HCT116 (cell line): ENCODE measurements at regions not wholly inside any gene's neighbourhood (a gene's known extent, or its start where the extent isn't known, plus 50 kb on each side); places are given as distances from the start of the nearest gene placed in this dataset.

Experiments
- ATAC-seq: fragments of 200-7000 bp; cut with Tn5 transposase; 2 replicates; pipeline ENCODE4 v1.9.1; 2020; ENCODE audit warnings: mild to moderate bottlenecking, moderate library complexity
- BruUV-seq: library from RNA; stranded (reverse); fragments of 400-500 nt; replicated peaks from 2 replicates; lab custom pipeline; 2021; lab: Mats Ljungman, UMichigan
- CTCF ChIA-PET: fragments of 300-600 bp; sonication (Branson Sonifier 250); formaldehyde crosslinking; loops from one replicate; lab custom pipeline; 2021; ENCODE audit warnings: antibody characterized with exemption; lab: Charles Lee
- POLR2A ChIA-PET: fragments of 300-600, 350-600 bp; sonication (Branson Sonifier 250); formaldehyde crosslinking; loops from one replicate; lab custom pipeline; 2021; ENCODE audit warnings: antibody characterized with exemption; lab: Charles Lee
- RAD21 ChIA-PET, 2 experiments: fragments of 300-600 bp; sonication (Branson Sonifier 250); formaldehyde crosslinking; loops; one replicate each; lab custom pipeline; 2023; ENCODE audit warnings: low total read pairs in 2 of 2; ENCODE audit not compliant: uncharacterized antibody in 2 of 2, unreplicated experiment in 2 of 2, low non-redundant PET in 1 of 2; lab: Charles Lee
- DNase-seq: peaks from one replicate; pipeline ENCODE4 v3.0.0-alpha.2; 2010; ENCODE audit warnings: low read depth, low spot score
- H2AFZ ChIP-seq: fragments of 200-600 bp; shearing (Covaris generic), sonication (generic); 2 replicates; pipeline ENCODE4 v1.6.1; 2017; ENCODE audit warnings: low read depth, mixed run types, mixed read lengths, antibody characterized with exemption, low read length; ENCODE audit not compliant: poor library complexity, severe bottlenecking
- H3K27ac ChIP-seq: 2 replicates; pipeline ENCODE4 v1.5.1; 2012; ENCODE audit warnings: low read depth, low read length
- H3K27me3 ChIP-seq: fragments of 200-600 bp; sonication (generic); 2 replicates; pipeline ENCODE4 v1.6.1; 2016; ENCODE audit warnings: mixed run types, low read length, mixed read lengths; ENCODE audit not compliant: insufficient read depth
- H3K36me3 ChIP-seq, 2 experiments: fragments of 200-500 bp in 1 of 2; fragments of 200-600 bp in 1 of 2; sonication (Bioruptor generic) in 1 of 2; sonication (generic) in 1 of 2; 2 replicates each; pipeline versions ENCODE4 v1.5.1 to v1.6.1; 2014 to 2016; ENCODE audit warnings: low read length in 2 of 2, inconsistent platforms in 1 of 2, mixed read lengths in 1 of 2, mixed run types in 1 of 2; ENCODE audit not compliant: insufficient read depth in 2 of 2, control insufficient read depth in 1 of 2
- H3K4me1 ChIP-seq, 2 experiments: fragments of 200-600 bp in 1 of 2; sonication (generic) in 1 of 2; 2 replicates each; pipeline versions ENCODE4 v1.5.1 to v1.6.1; 2012 to 2017; ENCODE audit warnings: low read length in 2 of 2, inconsistent platforms in 1 of 2, mild to moderate bottlenecking in 1 of 2, mixed read lengths in 1 of 2, mixed run types in 1 of 2, moderate library complexity in 1 of 2; ENCODE audit not compliant: insufficient read depth in 2 of 2, control insufficient read depth in 1 of 2
- H3K4me2 ChIP-seq: fragments of 200-600 bp; sonication (generic); 2 replicates; pipeline ENCODE4 v1.6.1; 2017; ENCODE audit warnings: mixed run types, low read length, mixed read lengths
- H3K4me3 ChIP-seq, 2 experiments: fragments of 200-600 bp in 1 of 2; sonication (generic) in 1 of 2; replicated peaks in 1 of 2; 2 replicates each; pipeline ENCODE4 v1.5.1; 2011 to 2016; ENCODE audit warnings: low read length in 2 of 2, control low read depth in 1 of 2, low read depth in 1 of 2, mild to moderate bottlenecking in 1 of 2, mixed read lengths in 1 of 2, mixed run types in 1 of 2
- H3K79me2 ChIP-seq: fragments of 200-600 bp; sonication (generic); 2 replicates; pipeline ENCODE4 v1.6.1; 2017; ENCODE audit warnings: mild to moderate bottlenecking, mixed run types, low read length, moderate library complexity, mixed read lengths; ENCODE audit not compliant: insufficient read depth
- H3K9ac ChIP-seq: fragments of 200-600 bp; sonication (generic); 2 replicates; pipeline ENCODE4 v1.6.1; 2016; ENCODE audit warnings: low read length, mixed read lengths
- H3K9me2 ChIP-seq: fragments of 200-600 bp; sonication (generic), shearing (Covaris generic); 2 replicates; pipeline ENCODE4 v1.6.1; 2017; ENCODE audit warnings: mixed run types, mild to moderate bottlenecking, moderate library complexity; ENCODE audit not compliant: insufficient read depth
- H3K9me3 ChIP-seq, 2 experiments: fragments of 200-500 bp in 1 of 2; fragments of 200-600 bp in 1 of 2; sonication (Bioruptor generic) in 1 of 2; sonication (generic) in 1 of 2; 2 replicates each; pipeline ENCODE4 v1.6.1; 2014 to 2017; ENCODE audit warnings: low read length in 2 of 2, mixed read lengths in 2 of 2, inconsistent platforms in 1 of 2, low read depth in 1 of 2, mild to moderate bottlenecking in 1 of 2, mixed run types in 1 of 2, moderate library complexity in 1 of 2; ENCODE audit not compliant: control insufficient read depth in 1 of 2, insufficient read depth in 1 of 2
- H4K20me1 ChIP-seq: fragments of 200-600 bp; sonication (generic), shearing (Covaris generic); 2 replicates; pipeline ENCODE4 v1.6.1; 2017; ENCODE audit warnings: mixed run types, mild to moderate bottlenecking, moderate library complexity; ENCODE audit not compliant: insufficient read depth
- EZH2 ChIP-seq: fragments of 200-600 bp; sonication (generic); IDR thresholded peaks from 2 replicates; pipeline ENCODE4 v1.6.1; 2017; ENCODE audit warnings: antibody characterized with exemption, mixed run types
- JUND ChIP-seq: IDR thresholded peaks from 2 replicates; pipeline ENCODE4 v1.6.1; 2012
- RAD21 ChIP-seq: IDR thresholded peaks from 2 replicates; pipeline ENCODE4 v1.6.1; 2012; ENCODE audit warnings: low read depth, mild to moderate bottlenecking
- SRF ChIP-seq: IDR thresholded peaks from 2 replicates; pipeline ENCODE4 v1.6.1; 2012; ENCODE audit warnings: low read depth
- YY1 ChIP-seq: IDR thresholded peaks from 2 replicates; pipeline ENCODE4 v1.6.1; 2011; ENCODE audit warnings: low read length, low read depth, moderate library complexity, mild to moderate bottlenecking; ENCODE audit not compliant: insufficient replicate concordance; ENCODE audit errors: extremely low read depth
- ZNF274 ChIP-seq: fragments of 200-500 bp; sonication (Bioruptor generic); IDR thresholded peaks from 2 replicates; pipeline ENCODE4 v1.6.1; 2014; ENCODE audit warnings: mild to moderate bottlenecking, low read depth, low read length, inconsistent platforms
- intact Hi-C: fragments of 100-400 bp; cut with micrococcal nuclease; formaldehyde crosslinking; loops from 2 replicates; pipeline ENCODE4 v1.10.0; 2022
- TF ChIP-seq, protein P1 (sequence below): IDR thresholded peaks from 2 replicates; pipeline ENCODE4 v1.6.1; 2012
- TF ChIP-seq, protein P2 (sequence below): IDR thresholded peaks from 2 replicates; pipeline ENCODE4 v1.6.1; 2012; ENCODE audit warnings: low read depth

DNA sequence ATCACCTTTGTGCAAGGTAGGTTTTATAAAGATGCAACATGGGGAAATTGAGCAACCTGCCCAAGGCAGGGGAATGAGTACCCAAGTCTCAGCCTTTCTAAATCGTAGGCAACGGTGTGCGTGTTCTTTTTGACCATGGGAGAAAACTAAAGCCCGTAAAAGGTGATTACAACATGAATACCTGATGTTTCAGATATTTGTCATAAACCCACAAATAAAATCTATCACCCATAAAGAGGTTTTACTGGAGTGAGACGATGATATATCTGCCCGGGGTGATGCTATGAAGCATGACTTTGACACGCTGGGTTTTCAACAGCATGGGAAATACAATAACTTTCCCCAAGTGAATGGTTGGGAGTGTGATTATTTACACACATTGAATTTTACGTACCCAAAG, 406.3 kb upstream of the KLF6 start:
- Histone ChIP-seq H3K36me3 (no peaks in the 10 kb centered on the region), H3K9me3 (no peaks in the 10 kb centered on the region), H2AFZ (no peak overlapping the region), H3K9ac (no peak overlapping the region), H3K4me3 (no peak overlapping the region), H3K4me2 (no peak overlapping the region), H3K27ac (no peak overlapping the region), H4K20me1 (no peaks in the 10 kb centered on the region), H3K9me2 (no peaks in the 10 kb centered on the region), H3K79me2 (no peaks in the 10 kb centered on the region), H3K4me1 (peaks cover 0 to 7% of the 10 kb centered on the region in 2 experiments; a peak in 1 of 4 replicates), H3K27me3 (no peaks in the 10 kb centered on the region)
- no TSS peak for BruUV-seq
- intact Hi-C loops = no loop called here
- ATAC-seq = no peak
- ChIA-PET CTCF (no interaction called here), RAD21 (interaction anchor here in 1 of 2 experiments (0.6 kb wide), 1 partner anchor 575 kb away, joined by 3 read pairs; no protein-coding TSS in a partner anchor)
- no peak for DNase-seq
- no peak for TF ChIP-seq YY1
- TF ChIP-seq SRF = no peak
- TF ChIP-seq, protein P1, sequence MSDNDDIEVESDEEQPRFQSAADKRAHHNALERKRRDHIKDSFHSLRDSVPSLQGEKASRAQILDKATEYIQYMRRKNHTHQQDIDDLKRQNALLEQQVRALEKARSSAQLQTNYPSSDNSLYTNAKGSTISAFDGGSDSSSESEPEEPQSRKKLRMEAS = no peak
- TF ChIP-seq, protein P2, sequence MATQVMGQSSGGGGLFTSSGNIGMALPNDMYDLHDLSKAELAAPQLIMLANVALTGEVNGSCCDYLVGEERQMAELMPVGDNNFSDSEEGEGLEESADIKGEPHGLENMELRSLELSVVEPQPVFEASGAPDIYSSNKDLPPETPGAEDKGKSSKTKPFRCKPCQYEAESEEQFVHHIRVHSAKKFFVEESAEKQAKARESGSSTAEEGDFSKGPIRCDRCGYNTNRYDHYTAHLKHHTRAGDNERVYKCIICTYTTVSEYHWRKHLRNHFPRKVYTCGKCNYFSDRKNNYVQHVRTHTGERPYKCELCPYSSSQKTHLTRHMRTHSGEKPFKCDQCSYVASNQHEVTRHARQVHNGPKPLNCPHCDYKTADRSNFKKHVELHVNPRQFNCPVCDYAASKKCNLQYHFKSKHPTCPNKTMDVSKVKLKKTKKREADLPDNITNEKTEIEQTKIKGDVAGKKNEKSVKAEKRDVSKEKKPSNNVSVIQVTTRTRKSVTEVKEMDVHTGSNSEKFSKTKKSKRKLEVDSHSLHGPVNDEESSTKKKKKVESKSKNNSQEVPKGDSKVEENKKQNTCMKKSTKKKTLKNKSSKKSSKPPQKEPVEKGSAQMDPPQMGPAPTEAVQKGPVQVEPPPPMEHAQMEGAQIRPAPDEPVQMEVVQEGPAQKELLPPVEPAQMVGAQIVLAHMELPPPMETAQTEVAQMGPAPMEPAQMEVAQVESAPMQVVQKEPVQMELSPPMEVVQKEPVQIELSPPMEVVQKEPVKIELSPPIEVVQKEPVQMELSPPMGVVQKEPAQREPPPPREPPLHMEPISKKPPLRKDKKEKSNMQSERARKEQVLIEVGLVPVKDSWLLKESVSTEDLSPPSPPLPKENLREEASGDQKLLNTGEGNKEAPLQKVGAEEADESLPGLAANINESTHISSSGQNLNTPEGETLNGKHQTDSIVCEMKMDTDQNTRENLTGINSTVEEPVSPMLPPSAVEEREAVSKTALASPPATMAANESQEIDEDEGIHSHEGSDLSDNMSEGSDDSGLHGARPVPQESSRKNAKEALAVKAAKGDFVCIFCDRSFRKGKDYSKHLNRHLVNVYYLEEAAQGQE = no peak
- TF ChIP-seq ZNF274 = no peak
- TF ChIP-seq RAD21 = no peak
- no peak for TF ChIP-seq EZH2
- no peak for TF ChIP-seq JUND
- TF ChIP-seq, all 23 proteins: peak for 0
- POLR2A ChIA-PET = no interaction called here
